HUES6 (cell line): ENCODE measurements at regions not wholly inside any gene's neighbourhood (a gene's known extent, or its start where the extent isn't known, plus 50 kb on each side); places are given as distances from the start of the nearest gene placed in this dataset.
A peak's percentile ranks its signal among the peaks of the same experiment; 100 is the strongest.
"Not testable (repeated sequence)": the region's sequence is repeated elsewhere in the genome, so short reads cannot be mapped to it uniquely, and the experiment has no call there.

ENCODE experiments used
- H3K27ac ChIP-seq: 2 replicates; pipeline ENCODE4 v1.7.0; 2013; ENCODE audit warnings: low read depth, mild to moderate bottlenecking, low read length, inconsistent platforms
- H3K27me3 ChIP-seq: 2 replicates; pipeline ENCODE4 v1.6.1; 2013; ENCODE audit warnings: low read length; ENCODE audit not compliant: control insufficient read depth, insufficient read depth
- H3K36me3 ChIP-seq: 2 replicates; pipeline ENCODE4 v1.6.1; 2013; ENCODE audit warnings: low read length; ENCODE audit not compliant: control insufficient read depth, insufficient read depth
- H3K4me1 ChIP-seq: 2 replicates; pipeline ENCODE4 v1.6.1; 2013; ENCODE audit warnings: low read length; ENCODE audit not compliant: control insufficient read depth, insufficient read depth
- H3K4me3 ChIP-seq: 2 replicates; pipeline ENCODE4 v1.5.1; 2013; ENCODE audit warnings: low read depth, low read length
- H3K9ac ChIP-seq: one replicate; pipeline ENCODE4 v1.6.1; 2013; ENCODE audit warnings: mild to moderate bottlenecking, low read length
- H3K9me3 ChIP-seq: 2 replicates; pipeline ENCODE4 v1.6.1; 2013; ENCODE audit warnings: low read depth, low read length; ENCODE audit not compliant: control insufficient read depth, insufficient read depth

DNA sequence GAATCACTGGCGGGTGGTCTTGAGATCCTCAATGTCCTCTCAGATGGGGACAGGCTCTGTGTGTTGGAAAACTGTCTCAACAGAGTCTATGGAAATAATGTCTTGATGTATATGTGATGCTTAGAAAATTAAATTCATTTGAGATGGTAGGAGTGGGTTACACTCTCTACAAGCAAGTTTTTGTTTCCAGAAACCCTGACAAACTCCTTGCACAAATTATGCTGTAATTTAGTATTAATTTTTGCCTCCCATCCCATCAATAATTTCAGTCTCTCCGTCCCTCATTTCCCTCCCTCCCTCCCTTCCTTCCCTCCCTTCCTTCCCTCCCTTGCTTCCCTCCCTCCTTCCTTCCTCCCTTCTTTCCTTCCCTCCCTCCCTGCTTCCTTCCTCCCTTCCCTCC is 488.0 kb upstream of the C16orf82 start:
- Histone ChIP-seq H3K27ac (no peak overlapping the region), H3K9ac (no peak overlapping the region), H3K4me3 (no peak overlapping the region), H3K27me3 (no peaks in the 10 kb centered on the region), H3K4me1 (peaks cover 11% of the 10 kb centered on the region), H3K36me3 (no peaks in the 10 kb centered on the region), H3K9me3 (peaks cover 6% of the 10 kb centered on the region)

DNA sequence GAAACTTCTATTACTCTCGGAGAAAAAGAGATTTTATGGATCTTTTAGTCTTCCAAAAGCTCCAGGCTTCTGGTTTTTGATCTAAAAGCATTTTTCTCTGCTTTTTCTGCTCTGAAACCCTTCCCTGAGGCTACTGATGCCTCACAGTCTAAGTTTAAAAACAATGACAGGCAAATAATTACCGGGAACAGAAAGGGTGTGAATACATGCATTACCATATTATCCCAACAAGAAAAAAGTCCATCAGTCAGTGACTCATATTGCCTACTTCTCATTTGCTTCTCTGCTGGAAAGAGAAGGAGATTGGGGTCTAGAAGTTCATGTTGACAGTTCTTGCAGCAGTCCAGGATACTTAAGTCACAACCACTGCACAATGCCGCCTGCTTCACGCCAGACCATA is 482.9 kb upstream of the C16orf82 start:
- Histone ChIP-seq H3K27me3 (no peaks in the 10 kb centered on the region), H3K27ac (no peak overlapping the region), H3K4me3 (no peak overlapping the region), H3K36me3 (no peaks in the 10 kb centered on the region), H3K4me1 (no peaks in the 10 kb centered on the region), H3K9me3 (peaks cover 2% of the 10 kb centered on the region; the same call in 1 of the 2 replicates), H3K9ac (no peak overlapping the region)

- Histone ChIP-seq H3K27ac (no peak overlapping the region), H3K9me3 (no peaks in the 10 kb centered on the region), H3K4me1 (peaks cover 14% of the 10 kb centered on the region), H3K4me3 (no peak overlapping the region), H3K9ac (no peak overlapping the region), H3K27me3 (no peaks in the 10 kb centered on the region), H3K36me3 (no peaks in the 10 kb centered on the region)
Observed at GRCh38 chr16:26593700-26594099, 473.0 kb upstream of the C16orf82 start.

DNA sequence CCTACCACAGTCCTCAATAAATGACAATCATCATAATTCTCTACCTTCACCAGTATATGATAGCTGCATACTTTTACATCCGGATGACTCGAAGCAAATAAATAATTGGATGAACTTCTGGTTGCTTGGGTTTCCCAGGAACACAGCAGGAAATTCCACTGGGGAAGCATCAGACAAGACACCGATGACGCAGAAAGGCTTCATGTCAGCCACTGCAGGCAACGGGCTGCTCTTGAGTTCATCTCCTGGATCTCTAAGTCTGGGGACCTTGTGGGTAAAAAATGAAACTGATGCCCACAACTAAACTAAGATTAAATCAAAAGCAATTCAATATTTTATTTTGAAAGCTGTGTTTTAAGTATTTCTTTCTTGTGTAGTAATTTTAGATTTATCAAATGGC is 472.1 kb upstream of the C16orf82 start:
- Histone ChIP-seq H3K36me3 (no peaks in the 10 kb centered on the region), H3K9ac (no peak overlapping the region), H3K4me3 (no peak overlapping the region)

GRCh38 chr16:26595199-26595598 is 471.5 kb upstream of the C16orf82 start:
- Histone ChIP-seq H3K9me3 (no peaks in the 10 kb centered on the region), H3K36me3 (no peaks in the 10 kb centered on the region), H3K4me3 (no peak overlapping the region), H3K9ac (no peak overlapping the region), H3K27me3 (no peaks in the 10 kb centered on the region), H3K27ac (no peak overlapping the region), H3K4me1 (peaks cover 26% of the 10 kb centered on the region)

More for the DNA sequence above, 472.1 kb upstream of the C16orf82 start:
- no peak overlapping the region for H3K27ac ChIP-seq
- H3K27me3 ChIP-seq, result no peaks in the 10 kb centered on the region
- no peaks in the 10 kb centered on the region for H3K9me3 ChIP-seq
- peaks cover 24% of the 10 kb centered on the region for H3K4me1 ChIP-seq

DNA sequence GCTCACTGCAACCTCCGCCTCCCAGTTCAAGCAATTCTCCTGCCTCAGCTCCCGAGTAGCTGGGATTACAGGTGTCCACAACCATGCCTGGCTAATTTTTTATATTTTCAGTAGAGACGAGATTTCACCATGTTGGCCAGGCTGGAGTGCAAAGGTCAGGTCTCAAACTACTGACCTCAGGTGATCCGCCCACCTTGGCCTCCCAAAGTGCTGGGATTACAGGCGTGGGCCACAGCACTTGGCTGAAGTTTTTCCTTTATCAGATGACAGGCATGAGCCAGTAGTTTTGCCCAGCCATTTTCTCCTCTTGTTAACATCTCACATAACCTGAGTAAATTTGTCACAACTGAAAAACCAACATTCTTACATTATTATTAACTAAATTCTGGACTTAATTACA is 470.7 kb upstream of the C16orf82 start:
- H3K4me1 ChIP-seq, result peaks cover 26% of the 10 kb centered on the region
- not testable (repeated sequence) for H3K9me3 ChIP-seq, H3K27me3 ChIP-seq, H3K9ac ChIP-seq, H3K4me3 ChIP-seq, H3K27ac ChIP-seq, H3K36me3 ChIP-seq

DNA sequence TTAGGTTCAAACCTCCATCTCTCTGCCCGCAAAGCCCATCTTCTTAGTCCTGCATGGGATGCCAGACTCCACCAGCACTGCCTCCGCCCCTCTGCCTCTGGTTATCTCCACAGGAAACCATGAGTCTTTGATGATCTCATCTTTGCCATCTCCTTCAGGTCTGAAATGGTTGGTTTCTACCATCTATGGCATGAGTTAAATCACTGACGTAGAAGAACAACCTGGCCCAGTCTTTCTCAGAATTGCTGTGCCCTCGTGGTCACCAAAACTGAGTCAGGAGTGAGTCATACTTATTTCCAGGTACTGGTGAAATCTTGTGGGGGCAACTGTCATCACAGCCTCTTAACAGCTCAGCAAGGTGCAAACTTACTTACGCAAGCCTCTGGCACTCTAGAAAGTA is 468.7 kb upstream of the C16orf82 start:
- no peaks in the 10 kb centered on the region for H3K27me3 ChIP-seq
- peaks cover 21% of the 10 kb centered on the region for H3K4me1 ChIP-seq
- no peaks in the 10 kb centered on the region for H3K9me3 ChIP-seq
- H3K27ac ChIP-seq, result 0 out of 2 replicates have a peak overlapping the region, but pooled peaks have one; percentile 11
- no peak overlapping the region for H3K4me3 ChIP-seq
- H3K9ac ChIP-seq, result no peak overlapping the region
- H3K36me3 ChIP-seq, result no peaks in the 10 kb centered on the region

GRCh38 chr16:26598998-26599784 is 467.5 kb upstream of the C16orf82 start:
- peak overlapping the region; percentile 11 for H3K27ac ChIP-seq
- H3K9me3 ChIP-seq, result no peaks in the 10 kb centered on the region
- H3K4me3 ChIP-seq, result no peak overlapping the region
- no peaks in the 10 kb centered on the region for H3K36me3 ChIP-seq
- H3K27me3 ChIP-seq, result no peaks in the 10 kb centered on the region
- H3K4me1 ChIP-seq, result peaks cover 21% of the 10 kb centered on the region
- peak overlapping the region; percentile 1 for H3K9ac ChIP-seq

DNA sequence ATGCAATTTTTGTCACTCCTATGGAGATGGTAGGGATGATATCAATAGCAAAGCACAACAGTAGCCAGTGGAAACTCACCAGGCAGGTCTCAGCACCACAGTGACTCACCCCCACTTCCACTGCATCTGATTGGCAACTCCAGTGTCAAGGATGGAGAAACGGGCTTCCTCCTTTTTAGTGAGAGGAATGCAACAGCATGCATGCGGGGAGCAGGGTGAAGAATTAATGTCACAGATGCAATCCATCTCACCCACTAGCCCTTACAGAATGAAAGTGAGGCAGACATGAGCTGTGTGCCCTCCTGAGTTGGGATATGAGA is 467.0 kb upstream of the C16orf82 start:
- no peak overlapping the region for H3K4me3 ChIP-seq
- H3K36me3 ChIP-seq, result no peaks in the 10 kb centered on the region
- H3K9ac ChIP-seq, result no peak overlapping the region
- H3K27ac ChIP-seq, result no peak overlapping the region
- H3K4me1 ChIP-seq, result peaks cover 21% of the 10 kb centered on the region
- H3K27me3 ChIP-seq, result no peaks in the 10 kb centered on the region
- no peaks in the 10 kb centered on the region for H3K9me3 ChIP-seq

DNA sequence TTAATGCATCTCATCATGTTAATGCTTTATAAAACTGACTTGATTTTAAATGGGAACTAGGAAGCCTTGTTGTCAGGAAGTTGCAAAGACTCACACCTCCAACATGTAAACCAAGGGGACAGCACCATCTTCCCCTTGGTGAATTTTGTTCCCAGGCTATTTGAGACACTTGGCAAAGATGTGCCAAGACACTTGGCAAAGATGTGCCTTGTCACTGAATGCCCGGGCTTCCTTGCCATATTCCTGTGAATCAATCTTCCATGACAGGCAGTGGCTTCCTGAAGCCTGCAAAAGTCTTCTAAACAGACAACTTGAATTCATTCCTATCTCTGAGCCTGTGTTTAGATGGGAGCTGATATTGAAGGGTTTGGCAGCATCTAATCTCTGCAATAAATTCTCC is 465.4 kb upstream of the C16orf82 start:
- no peak overlapping the region for H3K4me3 ChIP-seq
- no peaks in the 10 kb centered on the region for H3K36me3 ChIP-seq
- peaks cover 21% of the 10 kb centered on the region for H3K4me1 ChIP-seq
- H3K27ac ChIP-seq, result no peak overlapping the region
- no peaks in the 10 kb centered on the region for H3K9me3 ChIP-seq
- H3K9ac ChIP-seq, result no peak overlapping the region
- no peaks in the 10 kb centered on the region for H3K27me3 ChIP-seq

GRCh38 chr16:26605626-26606271 is 461.0 kb upstream of the C16orf82 start:
- Histone ChIP-seq H3K9ac (no peak overlapping the region), H3K4me1 (no peaks in the 10 kb centered on the region; the same call in 1 of the 2 replicates), H3K36me3 (no peaks in the 10 kb centered on the region), H3K27me3 (no peaks in the 10 kb centered on the region), H3K9me3 (no peaks in the 10 kb centered on the region), H3K27ac (no peak overlapping the region), H3K4me3 (no peak overlapping the region)
